ENCODE measurements at regions not wholly inside any gene's neighbourhood (a gene's known extent, or its start where the extent isn't known, plus 50 kb on each side); places are given as distances from the start of the nearest gene placed in this dataset.

DNA sequence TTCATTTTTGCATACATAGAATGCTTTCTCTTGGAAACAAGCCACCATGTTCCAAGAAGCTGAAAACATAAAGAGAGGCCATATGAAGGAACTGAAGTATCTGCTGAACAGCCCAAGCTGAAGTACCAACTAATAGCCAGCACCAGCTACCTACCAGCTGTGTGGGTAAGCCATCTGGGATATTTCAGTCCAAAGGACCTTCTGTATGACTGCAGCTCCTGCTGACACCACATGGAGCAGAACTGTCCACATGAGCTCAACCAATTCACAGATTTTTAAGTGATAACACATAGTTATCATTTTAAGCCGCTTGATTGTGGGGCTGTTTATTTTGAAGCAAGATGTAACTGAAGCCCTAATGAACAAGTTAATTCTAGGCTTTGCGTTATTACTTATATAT lies 621.1 kb upstream of the KLHL1 start:
- TF ChIP-seq, protein P1, sequence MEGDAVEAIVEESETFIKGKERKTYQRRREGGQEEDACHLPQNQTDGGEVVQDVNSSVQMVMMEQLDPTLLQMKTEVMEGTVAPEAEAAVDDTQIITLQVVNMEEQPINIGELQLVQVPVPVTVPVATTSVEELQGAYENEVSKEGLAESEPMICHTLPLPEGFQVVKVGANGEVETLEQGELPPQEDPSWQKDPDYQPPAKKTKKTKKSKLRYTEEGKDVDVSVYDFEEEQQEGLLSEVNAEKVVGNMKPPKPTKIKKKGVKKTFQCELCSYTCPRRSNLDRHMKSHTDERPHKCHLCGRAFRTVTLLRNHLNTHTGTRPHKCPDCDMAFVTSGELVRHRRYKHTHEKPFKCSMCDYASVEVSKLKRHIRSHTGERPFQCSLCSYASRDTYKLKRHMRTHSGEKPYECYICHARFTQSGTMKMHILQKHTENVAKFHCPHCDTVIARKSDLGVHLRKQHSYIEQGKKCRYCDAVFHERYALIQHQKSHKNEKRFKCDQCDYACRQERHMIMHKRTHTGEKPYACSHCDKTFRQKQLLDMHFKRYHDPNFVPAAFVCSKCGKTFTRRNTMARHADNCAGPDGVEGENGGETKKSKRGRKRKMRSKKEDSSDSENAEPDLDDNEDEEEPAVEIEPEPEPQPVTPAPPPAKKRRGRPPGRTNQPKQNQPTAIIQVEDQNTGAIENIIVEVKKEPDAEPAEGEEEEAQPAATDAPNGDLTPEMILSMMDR (conservative IDR thresholded peaks at IDR 0.05; ENCODE audit: low read length): no peak
- no peak for TF ChIP-seq EZH2phosphoT487 (IDR thresholded peaks at IDR 0.05; ENCODE audit: borderline replicate concordance)

All from Loucy (cell line).